VCaP (cell line): ENCODE measurements at regions not wholly inside any gene's neighbourhood (a gene's known extent, or its start where the extent isn't known, plus 50 kb on each side); places are given as distances from the start of the nearest gene placed in this dataset.

Experiments
- H3K27ac ChIP-seq: fragments of 450-650 bp; 2 replicates; pipeline ENCODE4 v1.5.1; 2017
- TF ChIP-seq, protein P1 (sequence below): fragments of 450-650 bp; conservative IDR thresholded peaks from 2 replicates; pipeline ENCODE4 v1.5.1; 2017; ENCODE audit warnings: mild to moderate bottlenecking, moderate library complexity

DNA sequence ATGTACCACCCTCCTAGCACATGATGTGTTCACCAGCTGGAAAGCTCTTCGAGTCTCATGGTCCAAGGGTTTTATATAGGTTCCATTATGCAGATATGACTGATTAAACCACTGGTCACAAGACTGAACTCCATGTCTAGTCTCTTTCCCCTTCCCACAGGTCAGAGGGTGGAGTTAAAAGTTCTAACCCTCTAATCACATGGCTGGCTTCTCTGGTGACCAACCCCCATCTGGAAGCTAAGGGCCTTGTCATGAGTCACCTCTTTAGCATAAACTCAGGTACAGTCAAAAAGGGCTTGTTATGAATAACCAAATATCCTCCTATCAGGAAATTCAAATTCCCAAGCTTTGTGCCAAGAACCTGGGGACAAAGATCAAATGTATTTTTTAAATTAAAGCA lies 52.0 kb upstream of the KLHL31 start:
- H3K27ac ChIP-seq: no peak overlapping the region
- TF ChIP-seq, protein P1, sequence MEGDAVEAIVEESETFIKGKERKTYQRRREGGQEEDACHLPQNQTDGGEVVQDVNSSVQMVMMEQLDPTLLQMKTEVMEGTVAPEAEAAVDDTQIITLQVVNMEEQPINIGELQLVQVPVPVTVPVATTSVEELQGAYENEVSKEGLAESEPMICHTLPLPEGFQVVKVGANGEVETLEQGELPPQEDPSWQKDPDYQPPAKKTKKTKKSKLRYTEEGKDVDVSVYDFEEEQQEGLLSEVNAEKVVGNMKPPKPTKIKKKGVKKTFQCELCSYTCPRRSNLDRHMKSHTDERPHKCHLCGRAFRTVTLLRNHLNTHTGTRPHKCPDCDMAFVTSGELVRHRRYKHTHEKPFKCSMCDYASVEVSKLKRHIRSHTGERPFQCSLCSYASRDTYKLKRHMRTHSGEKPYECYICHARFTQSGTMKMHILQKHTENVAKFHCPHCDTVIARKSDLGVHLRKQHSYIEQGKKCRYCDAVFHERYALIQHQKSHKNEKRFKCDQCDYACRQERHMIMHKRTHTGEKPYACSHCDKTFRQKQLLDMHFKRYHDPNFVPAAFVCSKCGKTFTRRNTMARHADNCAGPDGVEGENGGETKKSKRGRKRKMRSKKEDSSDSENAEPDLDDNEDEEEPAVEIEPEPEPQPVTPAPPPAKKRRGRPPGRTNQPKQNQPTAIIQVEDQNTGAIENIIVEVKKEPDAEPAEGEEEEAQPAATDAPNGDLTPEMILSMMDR: no peak

DNA sequence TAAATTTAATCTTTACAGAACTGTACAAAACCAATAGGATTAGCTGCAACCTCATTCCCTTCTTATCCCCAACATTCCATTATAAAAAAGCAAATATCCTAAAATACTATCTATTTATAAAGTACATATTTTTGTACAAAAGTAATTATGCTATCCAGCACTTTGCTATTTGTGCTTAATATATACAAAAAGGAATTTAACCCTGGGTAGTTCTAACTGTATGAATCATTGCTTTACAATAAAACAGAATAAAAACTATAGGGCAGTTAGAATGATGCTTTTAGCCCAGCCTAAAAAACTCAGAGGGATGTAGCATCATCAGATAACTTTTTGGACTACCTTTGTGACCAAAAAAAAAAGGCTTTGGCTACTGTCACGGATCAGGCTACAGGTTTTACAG lies 49.9 kb upstream of the KLHL31 start:
- H3K27ac ChIP-seq: no peak overlapping the region
- TF ChIP-seq, protein P1: no peak
